Fibroblast of lung (primary cell): ENCODE measurements at regions not wholly inside any gene's neighbourhood (a gene's known extent, or its start where the extent isn't known, plus 50 kb on each side); places are given as distances from the start of the nearest gene placed in this dataset.

Experiments
- DNase-seq, 2 donors: peaks; one replicate each; pipeline versions ENCODE4 v3.0.0 to v3.0.0-alpha.2; 2010; ENCODE audit warnings: low read depth in 2 of 2
- H2AFZ ChIP-seq: 2 replicates; pipeline ENCODE4 v1.5.1; 2012; ENCODE audit warnings: low read length, control low read depth, inconsistent platforms
- H3K27ac ChIP-seq: 2 replicates; pipeline ENCODE4 v1.5.1; 2011; ENCODE audit warnings: low read length, control low read depth; ENCODE audit not compliant: insufficient read depth
- H3K27me3 ChIP-seq: 2 replicates; pipeline ENCODE4 v1.5.1; 2011; ENCODE audit warnings: mild to moderate bottlenecking, low read length; ENCODE audit not compliant: control insufficient read depth, insufficient read depth
- H3K36me3 ChIP-seq: 2 replicates; pipeline ENCODE4 v1.5.1; 2011; ENCODE audit warnings: low read length; ENCODE audit not compliant: control insufficient read depth, insufficient read depth
- H3K4me1 ChIP-seq: 2 replicates; pipeline ENCODE4 v1.5.1; 2011; ENCODE audit warnings: low read length; ENCODE audit not compliant: control insufficient read depth, insufficient read depth; ENCODE audit errors: extremely low read depth
- H3K4me2 ChIP-seq: 2 replicates; pipeline ENCODE4 v1.5.1; 2011; ENCODE audit warnings: low read length, control low read depth; ENCODE audit not compliant: insufficient read depth; ENCODE audit errors: extremely low read depth
- H3K4me3 ChIP-seq, 4 experiments: fragments of 200-600 bp in 1 of 4; sonication (generic) in 1 of 4; replicated peaks in 1 of 4; 2 replicates each; pipeline ENCODE4 v1.5.1; 2011 to 2016; ENCODE audit warnings: low read length in 4 of 4, low read depth in 3 of 4, mild to moderate bottlenecking in 3 of 4, control low read depth in 2 of 4, inconsistent platforms in 1 of 4, mixed read lengths in 1 of 4; ENCODE audit not compliant: insufficient read depth in 1 of 4; ENCODE audit errors: control extremely low read depth in 1 of 4
- H3K79me2 ChIP-seq: 2 replicates; pipeline ENCODE4 v1.5.1; 2012; ENCODE audit warnings: mild to moderate bottlenecking, low read length, inconsistent platforms; ENCODE audit not compliant: control insufficient read depth, insufficient read depth
- H3K9ac ChIP-seq: 2 replicates; pipeline ENCODE4 v1.5.1; 2011; ENCODE audit warnings: mild to moderate bottlenecking, low read length, control low read depth; ENCODE audit not compliant: insufficient read depth
- H3K9me3 ChIP-seq: 2 replicates; pipeline ENCODE4 v1.5.1; 2012; ENCODE audit warnings: low read depth, low read length; ENCODE audit not compliant: control insufficient read depth, insufficient read depth
- H4K20me1 ChIP-seq: 2 replicates; pipeline ENCODE4 v1.5.1; 2011; ENCODE audit warnings: low read length; ENCODE audit not compliant: control insufficient read depth, insufficient read depth; ENCODE audit errors: extremely low read depth
- EZH2 ChIP-seq: IDR thresholded peaks from 2 replicates; pipeline ENCODE4 v1.5.1; 2012; ENCODE audit warnings: low read length, control low read depth, mild to moderate bottlenecking; ENCODE audit errors: missing control alignments
- TF ChIP-seq, protein P1 (sequence below), 2 donors: IDR thresholded peaks in 1 of 2; conservative IDR thresholded peaks in 1 of 2; 1 replicate in 1 of 2; 2 replicates in 1 of 2; pipeline ENCODE4 v1.5.1; 2011 to 2012; ENCODE audit warnings: low read length in 2 of 2, control low read depth in 1 of 2, inconsistent platforms in 1 of 2, low read depth in 1 of 2, mild to moderate bottlenecking in 1 of 2

DNA sequence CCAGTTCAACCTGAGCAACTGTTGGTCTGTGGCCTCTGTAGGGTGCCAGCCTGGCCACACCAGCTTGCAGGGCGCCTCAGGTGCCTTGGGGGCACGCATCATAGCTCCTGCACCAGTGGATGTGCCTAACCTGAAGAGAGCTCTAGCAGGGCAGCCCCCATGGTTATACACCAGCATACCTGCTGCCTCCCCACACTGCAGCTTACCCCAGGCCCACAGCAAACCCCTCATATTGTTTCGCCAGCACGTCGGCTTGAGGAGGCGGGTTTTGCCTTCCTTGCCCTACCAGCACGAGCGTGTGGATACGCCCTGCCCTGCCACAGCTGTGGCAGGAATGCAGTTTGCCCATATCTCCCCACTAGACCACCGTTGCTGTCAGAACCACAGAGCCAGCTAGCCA, 435.9 kb downstream of the SLCO4C1 start:
- no peak overlapping the region for H3K9ac ChIP-seq
- no peak overlapping the region for H3K27ac ChIP-seq
- H3K27me3 ChIP-seq, result no peaks in the 10 kb centered on the region
- no peaks in the 10 kb centered on the region for H4K20me1 ChIP-seq
- H2AFZ ChIP-seq, result no peak overlapping the region
- no peak for DNase-seq
- no peak overlapping the region for H3K4me2 ChIP-seq
- TF ChIP-seq, protein P1, sequence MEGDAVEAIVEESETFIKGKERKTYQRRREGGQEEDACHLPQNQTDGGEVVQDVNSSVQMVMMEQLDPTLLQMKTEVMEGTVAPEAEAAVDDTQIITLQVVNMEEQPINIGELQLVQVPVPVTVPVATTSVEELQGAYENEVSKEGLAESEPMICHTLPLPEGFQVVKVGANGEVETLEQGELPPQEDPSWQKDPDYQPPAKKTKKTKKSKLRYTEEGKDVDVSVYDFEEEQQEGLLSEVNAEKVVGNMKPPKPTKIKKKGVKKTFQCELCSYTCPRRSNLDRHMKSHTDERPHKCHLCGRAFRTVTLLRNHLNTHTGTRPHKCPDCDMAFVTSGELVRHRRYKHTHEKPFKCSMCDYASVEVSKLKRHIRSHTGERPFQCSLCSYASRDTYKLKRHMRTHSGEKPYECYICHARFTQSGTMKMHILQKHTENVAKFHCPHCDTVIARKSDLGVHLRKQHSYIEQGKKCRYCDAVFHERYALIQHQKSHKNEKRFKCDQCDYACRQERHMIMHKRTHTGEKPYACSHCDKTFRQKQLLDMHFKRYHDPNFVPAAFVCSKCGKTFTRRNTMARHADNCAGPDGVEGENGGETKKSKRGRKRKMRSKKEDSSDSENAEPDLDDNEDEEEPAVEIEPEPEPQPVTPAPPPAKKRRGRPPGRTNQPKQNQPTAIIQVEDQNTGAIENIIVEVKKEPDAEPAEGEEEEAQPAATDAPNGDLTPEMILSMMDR (conservative IDR thresholded peaks at IDR 0.05 in 1 of 2, IDR thresholded peaks at IDR 0.05 in 1 of 2; ENCODE audit: low read depth in 1 of 2, low read length in 2 of 2), result no peak
- no peak for TF ChIP-seq EZH2
- no peaks in the 10 kb centered on the region for H3K79me2 ChIP-seq
- H3K4me1 ChIP-seq, result no peaks in the 10 kb centered on the region
- H3K9me3 ChIP-seq, result no peaks in the 10 kb centered on the region
- H3K4me3 ChIP-seq, result no peak overlapping the region
- H3K36me3 ChIP-seq, result no peaks in the 10 kb centered on the region

DNA sequence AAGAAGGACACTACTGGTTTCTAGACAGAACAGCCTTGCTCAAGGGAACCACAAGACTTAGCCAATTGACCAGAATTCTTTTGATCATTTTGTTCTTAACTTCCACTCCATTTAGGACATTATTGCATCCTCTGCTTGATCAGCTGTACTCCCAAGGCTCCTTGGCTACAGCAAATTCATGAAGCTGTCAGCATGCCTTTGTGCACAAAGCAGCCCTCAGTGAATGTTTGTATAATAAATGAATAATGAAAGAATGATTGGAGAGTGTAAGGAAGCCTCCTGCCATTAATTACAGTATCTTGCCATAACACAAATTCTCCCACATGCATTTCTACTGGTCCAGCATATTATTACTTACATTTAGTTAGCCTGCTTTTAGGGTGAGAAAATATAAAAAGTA, 449.6 kb downstream of the SLCO4C1 start:
- no peak overlapping the region for H3K4me2 ChIP-seq
- H2AFZ ChIP-seq, result no peak overlapping the region
- no peak for DNase-seq
- H3K9ac ChIP-seq, result no peak overlapping the region
- H3K4me1 ChIP-seq, result no peaks in the 10 kb centered on the region
- no peak for TF ChIP-seq EZH2
- TF ChIP-seq, protein P1 (conservative IDR thresholded peaks at IDR 0.05 in 1 of 2, IDR thresholded peaks at IDR 0.05 in 1 of 2; ENCODE audit: low read depth in 1 of 2, low read length in 2 of 2), result no peak
- H4K20me1 ChIP-seq, result no peaks in the 10 kb centered on the region
- H3K27me3 ChIP-seq, result no peaks in the 10 kb centered on the region
- no peaks in the 10 kb centered on the region for H3K79me2 ChIP-seq
- H3K4me3 ChIP-seq, result no peak overlapping the region
- no peak overlapping the region for H3K27ac ChIP-seq
- no peaks in the 10 kb centered on the region for H3K9me3 ChIP-seq
- no peaks in the 10 kb centered on the region for H3K36me3 ChIP-seq

DNA sequence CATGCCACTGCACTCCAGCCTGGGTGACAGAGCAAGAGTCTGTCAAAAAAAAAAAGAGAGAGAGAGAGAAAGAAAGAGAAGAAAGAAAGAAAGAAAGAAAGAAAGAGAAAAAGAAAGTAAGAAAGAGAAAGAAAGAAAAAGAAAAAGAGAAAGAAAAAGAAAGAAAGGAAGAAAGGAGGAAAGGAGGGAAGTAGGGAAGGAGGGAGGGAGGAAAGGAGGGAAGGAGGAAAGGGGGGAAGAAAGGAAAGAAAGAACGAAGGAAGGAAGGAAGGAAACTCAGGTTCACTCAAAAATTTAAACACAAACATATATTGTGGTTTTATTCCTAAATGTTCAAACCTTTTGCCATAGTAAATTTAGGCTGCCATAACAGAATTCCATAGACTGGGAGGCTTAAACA, 453.0 kb downstream of the SLCO4C1 start:
- H2AFZ ChIP-seq, result no peak overlapping the region
- no peaks in the 10 kb centered on the region for H4K20me1 ChIP-seq
- H3K36me3 ChIP-seq, result no peaks in the 10 kb centered on the region
- no peaks in the 10 kb centered on the region for H3K27me3 ChIP-seq
- no peak overlapping the region for H3K4me2 ChIP-seq
- no peaks in the 10 kb centered on the region for H3K9me3 ChIP-seq
- H3K4me1 ChIP-seq, result no peaks in the 10 kb centered on the region
- H3K9ac ChIP-seq, result no peak overlapping the region
- TF ChIP-seq, protein P1 (conservative IDR thresholded peaks at IDR 0.05 in 1 of 2, IDR thresholded peaks at IDR 0.05 in 1 of 2; ENCODE audit: low read depth in 1 of 2, low read length in 2 of 2), result no peak
- TF ChIP-seq EZH2, result no peak
- DNase-seq, result no peak
- no peaks in the 10 kb centered on the region for H3K79me2 ChIP-seq
- H3K27ac ChIP-seq, result no peak overlapping the region
- H3K4me3 ChIP-seq, result no peak overlapping the region
